Superior temporal gyrus (tissue), 1 donor: ENCODE measurements at regions not wholly inside any gene's neighbourhood (a gene's known extent, or its start where the extent isn't known, plus 50 kb on each side); places are given as distances from the start of the nearest gene placed in this dataset.
"Not testable (repeated sequence)": the region's sequence is repeated elsewhere in the genome, so short reads cannot be mapped to it uniquely, and the experiment has no call there.

Experiments
- DNase-seq: peaks from one replicate; pipeline ENCODE4 v3.0.0-alpha.2; 2016; ENCODE audit errors: extremely low spot score

GRCh38 chr6:3619800-3620199, 131.7 kb downstream of the PXDC1 start:
- no peak for DNase-seq

GRCh38 chr6:3619201-3619600, 132.3 kb downstream of the PXDC1 start:
- no peak for DNase-seq

DNA sequence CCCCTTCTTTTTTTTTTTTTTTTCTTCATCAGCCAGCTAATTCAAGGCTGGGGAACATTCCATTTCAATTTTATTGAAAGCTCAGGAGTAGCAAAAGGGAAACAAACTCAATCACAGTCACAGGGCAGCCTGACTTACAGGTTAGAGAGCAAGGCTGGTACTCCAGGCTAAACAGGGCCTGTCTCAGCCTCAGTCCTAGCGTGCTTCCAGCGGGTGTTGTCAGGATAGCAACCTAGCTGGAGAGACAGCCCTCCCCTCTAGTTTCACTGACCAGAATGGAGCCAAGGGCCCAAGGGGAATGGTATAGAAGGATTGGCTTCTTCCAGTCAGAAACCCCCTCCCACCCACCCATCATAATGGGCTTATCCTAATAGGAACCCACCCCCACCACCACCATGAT, 132.9 kb downstream of the PXDC1 start:
- no peak for DNase-seq

DNA sequence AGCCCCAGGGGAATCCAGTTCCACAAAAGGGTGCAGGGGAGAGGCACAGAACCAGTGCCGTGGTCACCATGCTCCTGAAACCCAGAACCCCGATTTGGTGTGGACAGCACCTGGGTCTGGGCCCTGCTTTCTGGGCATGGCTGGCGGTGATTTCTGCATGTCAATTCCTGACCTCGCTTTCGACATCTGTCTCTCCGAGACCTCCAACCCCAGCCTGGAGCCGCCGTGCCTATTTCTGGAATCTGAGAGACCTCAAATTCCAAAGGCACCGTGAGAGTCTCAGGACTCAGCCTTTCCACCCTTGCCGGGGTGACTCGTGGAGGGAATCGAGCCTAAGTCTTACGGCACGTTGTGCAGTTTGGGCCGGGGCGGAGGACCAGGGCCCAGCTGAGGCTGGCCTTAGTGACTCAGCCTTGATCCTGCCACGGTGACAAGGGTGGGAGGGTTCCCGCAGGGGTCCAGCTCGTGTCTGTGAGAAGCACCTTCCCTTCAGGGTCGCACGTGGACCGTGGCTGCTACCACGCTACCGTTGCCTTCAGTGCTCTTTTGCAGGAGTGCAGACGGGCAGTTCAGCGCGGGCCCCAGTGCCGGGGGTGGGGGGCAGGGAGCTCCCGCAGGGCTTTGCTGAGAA, 133.7 kb downstream of the PXDC1 start:
- no peak for DNase-seq

- DNase-seq, result no peak
Measured at GRCh38 chr6:3617192-3617631, 134.3 kb downstream of the PXDC1 start.

DNA sequence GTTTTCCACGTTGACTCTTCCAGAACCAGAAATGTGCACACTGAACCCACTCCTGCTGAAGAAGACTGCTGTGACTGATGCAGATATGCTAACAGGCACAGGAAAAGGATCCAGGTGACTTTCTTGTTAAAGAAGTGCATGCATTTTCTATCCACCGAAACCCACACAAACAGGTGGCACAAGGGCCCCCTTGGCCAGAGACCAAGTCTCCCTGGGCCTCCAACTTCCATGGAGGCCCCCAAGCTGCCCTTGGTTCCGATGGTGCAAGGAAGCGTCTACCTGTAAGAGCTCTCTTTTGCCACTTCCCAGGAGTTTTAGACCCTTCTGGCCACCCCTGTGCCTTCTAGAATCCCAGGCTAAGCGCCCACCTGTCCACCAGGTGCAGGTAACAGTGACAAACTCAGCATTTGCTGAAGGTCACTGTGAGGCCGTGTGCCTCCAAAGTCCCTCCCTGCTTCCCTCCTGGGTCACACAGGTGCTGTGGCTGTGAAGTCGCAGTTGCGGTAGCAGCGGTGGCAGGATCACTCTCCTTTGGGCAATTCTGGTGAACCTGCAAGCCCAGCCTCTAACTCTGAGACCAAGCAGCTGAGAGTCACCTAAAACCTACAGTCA, 134.8 kb downstream of the PXDC1 start:
- DNase-seq, result no peak

GRCh38 chr6:3615391-3616380, 135.8 kb downstream of the PXDC1 start:
- DNase-seq, result no peak

DNA sequence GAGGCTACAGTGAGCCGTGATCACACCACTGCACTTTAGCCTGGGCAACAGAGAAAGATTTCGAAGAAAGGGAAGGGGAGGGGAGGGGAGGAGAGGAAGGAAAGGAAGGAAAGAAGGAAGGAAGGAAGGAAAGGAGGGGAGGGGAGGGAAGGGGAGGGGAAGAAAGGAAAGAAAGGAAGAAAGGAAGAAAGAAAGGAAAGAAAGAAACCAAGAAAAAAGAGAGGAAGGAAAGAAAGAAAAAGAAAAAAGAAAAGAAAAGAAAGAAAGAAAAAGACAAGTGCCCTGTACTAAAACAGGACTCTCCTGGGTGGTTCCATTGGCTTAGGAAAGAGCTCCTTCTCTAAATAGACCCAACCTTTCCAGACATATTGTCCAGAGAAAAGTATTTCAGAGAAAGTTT, 136.6 kb downstream of the PXDC1 start:
- DNase-seq, result no peak

DNA sequence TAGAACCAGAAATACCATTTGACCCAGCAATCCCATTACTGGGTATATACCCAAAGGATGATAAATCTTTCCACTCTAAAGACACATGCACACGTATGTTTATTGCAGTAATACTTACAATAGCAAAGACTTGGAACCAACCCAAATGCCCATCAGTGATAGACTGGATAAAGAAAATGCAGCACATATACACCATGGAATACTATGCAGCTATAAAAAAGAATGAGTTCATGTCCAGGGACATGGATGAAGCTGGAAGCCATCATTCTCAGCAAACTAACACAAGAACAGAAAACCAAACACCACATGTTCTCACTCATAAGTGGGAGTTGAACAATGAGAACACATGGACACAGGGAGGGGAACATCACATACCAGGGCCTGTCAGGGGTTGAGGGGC, 137.9 kb downstream of the PXDC1 start:
- DNase-seq, result not testable (repeated sequence)

GRCh38 chr6:3612341-3613041, 139.0 kb downstream of the PXDC1 start:
- no peak for DNase-seq

- DNase-seq, result no peak
Measured at GRCh38 chr6:3610921-3611320, 140.6 kb downstream of the PXDC1 start.

DNA sequence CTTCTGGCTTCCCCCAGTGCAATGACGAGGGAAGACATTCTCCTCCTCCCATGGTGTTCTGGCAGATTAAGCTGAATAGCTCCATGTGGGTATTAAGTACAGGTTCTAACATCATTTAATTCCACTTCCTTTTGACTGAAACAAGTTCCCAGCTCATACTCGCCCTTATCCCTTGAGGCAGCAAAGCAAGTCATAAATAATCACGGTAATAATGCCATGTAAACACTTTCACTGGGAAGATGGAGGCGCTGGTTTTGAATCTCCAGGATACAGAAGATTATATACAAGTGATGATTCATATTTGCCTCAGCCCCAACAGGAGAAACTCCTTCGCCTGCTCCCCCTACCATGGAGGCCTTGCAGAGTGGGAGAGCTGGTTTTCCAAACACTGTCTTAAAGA, 141.3 kb downstream of the PXDC1 start:
- no peak for DNase-seq

DNA sequence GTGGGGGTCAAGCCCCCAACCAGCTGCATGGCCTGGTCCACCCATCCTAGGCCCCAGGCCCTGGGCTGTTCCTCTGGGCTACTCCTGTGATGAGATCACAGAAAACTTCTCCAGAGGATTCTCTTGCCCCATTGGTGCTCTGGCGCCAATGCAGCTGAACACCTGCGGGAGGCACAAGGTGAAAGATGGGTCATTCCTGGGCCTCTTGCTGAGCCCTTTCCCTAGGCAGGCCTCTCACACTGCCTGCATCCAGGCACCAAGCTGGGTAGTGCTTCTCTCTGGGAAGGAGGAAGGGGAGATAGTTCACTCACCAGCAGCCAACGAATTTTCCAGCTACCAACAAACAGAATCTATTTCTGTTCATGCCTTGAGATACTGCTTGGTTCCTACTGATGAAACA, 142.1 kb downstream of the PXDC1 start:
- no peak for DNase-seq

DNA sequence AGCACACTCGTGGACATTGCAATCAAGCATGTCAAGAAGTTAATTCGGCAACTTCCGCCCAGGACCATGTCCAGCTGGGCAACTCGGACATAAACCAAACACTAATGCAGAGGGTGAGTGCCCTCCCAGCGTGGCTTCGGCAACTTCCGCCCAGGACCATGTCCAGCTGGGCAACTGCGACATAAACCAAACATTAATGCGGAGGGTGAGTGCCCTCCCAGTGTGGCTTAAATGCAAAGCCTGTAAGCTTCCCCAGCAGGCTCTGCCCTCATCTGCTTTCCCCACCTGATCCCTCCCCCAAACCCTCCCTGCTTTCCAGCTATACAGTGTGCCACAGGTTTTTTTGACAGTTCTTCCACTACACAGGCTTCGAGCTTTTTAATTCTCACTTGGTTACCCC, 143.4 kb downstream of the PXDC1 start:
- DNase-seq, result no peak

- DNase-seq, result no peak
Measured at GRCh38 chr6:3607599-3607998, 143.9 kb downstream of the PXDC1 start.

GRCh38 chr6:3607171-3607570, 144.3 kb downstream of the PXDC1 start:
- no peak for DNase-seq

- no peak for DNase-seq
Measured at GRCh38 chr6:3603340-3604130, 146.7 kb upstream of the SLC22A23 start.

GRCh38 chr6:3601570-3601969, 144.7 kb upstream of the SLC22A23 start:
- DNase-seq, result no peak

DNA sequence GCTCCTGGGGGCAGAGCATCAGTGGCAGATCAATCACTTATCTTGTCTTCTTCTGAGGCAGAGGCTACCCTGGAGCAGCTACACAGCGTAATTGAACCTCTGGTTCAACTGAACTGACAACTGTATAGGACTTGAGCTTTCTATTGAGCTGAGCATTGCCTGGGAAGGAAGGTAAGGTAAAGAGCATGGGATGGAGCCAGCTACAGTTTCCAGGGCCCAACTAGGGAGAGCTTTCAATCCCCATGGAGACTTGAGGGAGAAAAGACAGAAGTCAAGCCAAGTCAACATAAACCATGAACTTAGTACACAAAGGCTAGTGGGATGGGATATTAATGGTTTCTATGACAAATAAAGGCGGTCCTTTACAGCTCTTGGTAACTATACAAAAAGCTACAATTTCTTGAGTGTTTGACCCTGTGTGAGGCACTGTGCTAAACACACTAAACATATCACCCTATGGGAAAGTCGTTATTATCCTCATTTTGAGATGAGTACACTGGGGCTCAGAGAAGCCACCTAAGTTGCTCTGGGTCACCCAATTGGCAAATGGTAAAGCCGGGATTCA, 140.7 kb upstream of the SLC22A23 start:
- DNase-seq, result no peak

GRCh38 chr6:3596766-3597165, 139.9 kb upstream of the SLC22A23 start:
- DNase-seq, result no peak

DNA sequence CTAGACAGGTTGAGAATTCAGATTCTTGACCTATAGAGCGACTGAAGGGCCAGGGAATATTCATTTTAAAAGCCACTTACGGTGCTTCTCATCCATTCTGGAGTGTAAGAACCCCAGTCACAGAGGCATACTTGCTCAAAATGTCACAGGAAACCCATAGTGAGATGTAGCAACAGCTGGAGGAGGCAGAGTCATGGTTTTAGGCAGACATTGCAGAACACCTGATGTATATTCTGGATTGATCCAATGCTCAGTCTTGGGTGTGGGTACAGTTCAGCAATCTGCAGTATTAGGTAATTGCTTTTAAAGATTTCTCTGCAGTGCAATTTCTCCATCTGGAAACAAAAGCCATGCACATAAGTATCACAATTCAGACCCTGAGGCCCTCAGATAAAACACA, 137.4 kb upstream of the SLC22A23 start:
- no peak for DNase-seq
